Mammary epithelial cell (primary cell): ENCODE measurements at regions not wholly inside any gene's neighbourhood (a gene's known extent, or its start where the extent isn't known, plus 50 kb on each side); places are given as distances from the start of the nearest gene placed in this dataset.

Experiments used
- CTCF ChIP-seq, 2 donors: IDR thresholded peaks in 1 of 2; conservative IDR thresholded peaks in 1 of 2; 2 replicates each; pipeline ENCODE4 v1.5.1; 2011 to 2012; ENCODE audit warnings: inconsistent platforms in 2 of 2, low read length in 2 of 2, mild to moderate bottlenecking in 2 of 2, control low read depth in 1 of 2, low read depth in 1 of 2; ENCODE audit not compliant: insufficient read depth in 1 of 2; ENCODE audit errors: extremely low read depth in 1 of 2
- EZH2 ChIP-seq: IDR thresholded peaks from 2 replicates; pipeline ENCODE4 v1.6.1; 2012; ENCODE audit warnings: low read length, inconsistent platforms, borderline replicate concordance

- TF ChIP-seq CTCF (conservative IDR thresholded peaks at IDR 0.05 in 1 of 2, IDR thresholded peaks at IDR 0.05 in 1 of 2; ENCODE audit: extremely low read depth in 1 of 2, insufficient read depth in 1 of 2, low read depth in 1 of 2, low read length in 2 of 2) (no peak), EZH2 (no peak)
These were observed 638.3 kb downstream of the HTR1A start for GRCh38 chr5:63323926-63324325.
